PC-3 (cell line): ENCODE measurements at regions not wholly inside any gene's neighbourhood (a gene's known extent, or its start where the extent isn't known, plus 50 kb on each side); places are given as distances from the start of the nearest gene placed in this dataset.
"Not testable (repeated sequence)": the region's sequence is repeated elsewhere in the genome, so short reads cannot be mapped to it uniquely, and the experiment has no call there.

ENCODE experiments used
- ATAC-seq: fragments of 200-7000 bp; cut with Tn5 transposase; 2 replicates; pipeline ENCODE4 v1.9.1; 2020; ENCODE audit warnings: mild to moderate bottlenecking, moderate library complexity
- BruUV-seq: library from RNA; stranded (reverse); fragments of 400-500 nt; replicated peaks from 2 replicates; lab custom pipeline; 2021; lab: Mats Ljungman, UMichigan
- CTCF ChIA-PET: fragments of 300-600 bp; sonication (Branson Sonifier 250); formaldehyde crosslinking; loops from one replicate; lab custom pipeline; 2022; ENCODE audit warnings: antibody characterized with exemption; lab: Charles Lee
- POLR2A ChIA-PET: fragments of 300-600 bp; sonication (Branson Sonifier 250); formaldehyde crosslinking; loops from one replicate; lab custom pipeline; 2022; ENCODE audit warnings: antibody characterized with exemption; ENCODE audit not compliant: unreplicated experiment; lab: Charles Lee
- DNase-seq: peaks from one replicate; pipeline ENCODE4 v3.0.0-alpha.2; 2015
- H2AFZ ChIP-seq: fragments of 300-600 bp; sonication (generic); 2 replicates; pipeline ENCODE4 v1.6.0; 2016; ENCODE audit warnings: antibody characterized with exemption, low read length
- H3F3A ChIP-seq: fragments of 300-600 bp; sonication (generic); one replicate; pipeline ENCODE4 v1.6.0; 2017; ENCODE audit warnings: antibody characterized with exemption, low read length, control low read depth, mild to moderate bottlenecking; ENCODE audit not compliant: unreplicated experiment
- H3K27ac ChIP-seq: fragments of 300-600 bp; sonication (generic); 2 replicates; pipeline ENCODE4 v1.5.1; 2016; ENCODE audit warnings: mild to moderate bottlenecking, low read length
- H3K27me3 ChIP-seq: fragments of 300-600 bp; sonication (generic); 2 replicates; pipeline ENCODE4 v1.6.1; 2016; ENCODE audit warnings: low read length, mixed read lengths
- H3K36me3 ChIP-seq: fragments of 300-600 bp; sonication (generic); 2 replicates; pipeline ENCODE4 v1.6.1; 2016; ENCODE audit warnings: low read depth, mixed run types, low read length, mixed read lengths
- H3K4me1 ChIP-seq: fragments of 300-600 bp; sonication (generic); 2 replicates; pipeline ENCODE4 v1.5.1; 2016; ENCODE audit warnings: low read length; ENCODE audit not compliant: insufficient read depth
- H3K4me2 ChIP-seq: fragments of 300-600 bp; sonication (generic); 2 replicates; pipeline ENCODE4 v1.6.0; 2016; ENCODE audit warnings: low read length
- H3K4me3 ChIP-seq: fragments of 300-600 bp; sonication (generic); 2 replicates; pipeline ENCODE4 v1.5.1; 2016; ENCODE audit warnings: mild to moderate bottlenecking, low read length, mixed read lengths
- H3K79me2 ChIP-seq: fragments of 300-600 bp; sonication (generic); 2 replicates; pipeline ENCODE4 v1.6.1; 2017; ENCODE audit warnings: low read length, mixed read lengths
- H3K9ac ChIP-seq: fragments of 300-600 bp; sonication (generic); 2 replicates; pipeline ENCODE4 v1.6.0; 2016; ENCODE audit warnings: mild to moderate bottlenecking, low read length
- H3K9me2 ChIP-seq: fragments of 300-600 bp; sonication (generic); replicated peaks from 2 replicates; pipeline ENCODE4 v1.6.1; 2016; ENCODE audit warnings: mixed run types, low read length, mixed read lengths
- H3K9me3 ChIP-seq: fragments of 300-600 bp; sonication (generic); 2 replicates; pipeline ENCODE4 v1.6.1; 2016; ENCODE audit warnings: low read length, mixed read lengths
- H4K20me1 ChIP-seq: fragments of 300-600 bp; sonication (generic); 2 replicates; pipeline ENCODE4 v1.6.1; 2016; ENCODE audit warnings: low read length, mixed read lengths
- EZH2 ChIP-seq: fragments of 300-600 bp; sonication (generic); IDR thresholded peaks from one replicate; pipeline ENCODE4 v1.6.1; 2017; ENCODE audit warnings: antibody characterized with exemption, mild to moderate bottlenecking, low read length; ENCODE audit not compliant: unreplicated experiment
- EZH2phosphoT487 ChIP-seq: fragments of 300-600 bp; sonication (generic); IDR thresholded peaks from 2 replicates; pipeline ENCODE4 v1.6.1; 2018; ENCODE audit warnings: mild to moderate bottlenecking, antibody characterized with exemption, low read length, borderline replicate concordance
- intact Hi-C: fragments of 100-400 bp; cut with micrococcal nuclease; formaldehyde crosslinking; loops from 2 replicates; pipeline ENCODE4 v1.9.0; 2023
- TF ChIP-seq, protein P1 (sequence below): fragments of 300-600 bp; sonication (generic); conservative IDR thresholded peaks from 2 replicates; pipeline ENCODE4 v1.5.1; 2017; ENCODE audit warnings: antibody characterized with exemption, low read depth, mild to moderate bottlenecking, low read length

DNA sequence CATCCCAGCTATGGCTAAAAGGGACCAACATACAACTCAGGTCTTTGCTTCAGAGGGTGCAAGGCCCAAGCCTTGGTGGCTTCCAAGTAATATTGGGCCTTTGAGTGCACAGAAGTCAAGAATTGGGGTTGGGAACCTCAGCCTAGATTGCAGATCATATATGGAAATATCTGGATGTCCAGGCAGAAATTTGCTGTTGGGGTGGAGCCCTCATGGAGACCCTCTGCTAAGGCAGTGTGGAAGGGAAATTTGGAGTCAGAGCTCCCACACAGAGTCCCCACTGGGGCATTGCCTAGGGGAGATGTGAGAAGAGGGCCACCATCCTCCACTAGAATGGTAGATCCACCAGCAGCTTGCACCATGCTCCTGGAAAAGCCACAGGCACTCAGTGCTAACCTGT is 123.5 kb downstream of the PRL start:
- POLR2A ChIA-PET: no interaction called here

DNA sequence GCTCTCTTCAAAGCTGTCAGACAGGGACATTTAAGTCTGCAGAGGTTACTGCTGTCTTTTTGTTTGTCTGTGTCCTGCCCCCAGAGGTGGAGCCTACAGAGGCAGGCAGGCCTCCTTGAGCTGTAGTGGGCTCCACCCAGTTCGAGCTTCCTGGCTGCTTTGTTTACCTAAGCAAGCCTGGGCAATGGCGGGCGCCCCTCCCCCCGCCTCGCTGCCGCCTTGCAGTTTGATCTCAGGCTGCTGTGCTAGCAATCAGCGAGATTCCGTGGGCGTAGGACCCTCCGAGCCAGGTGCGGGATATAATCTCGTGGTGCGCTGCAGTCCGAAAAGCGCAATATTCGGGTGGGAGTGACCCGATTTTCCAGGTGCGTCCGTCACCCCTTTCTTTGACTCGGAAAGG is 116.6 kb downstream of the PRL start:
- intact Hi-C loops, H3K4me3 ChIP-seq, H3F3A ChIP-seq, H3K27me3 ChIP-seq, H3K4me1 ChIP-seq, H4K20me1 ChIP-seq, DNase-seq, BruUV-seq, H3K9me3 ChIP-seq, H3K4me2 ChIP-seq, H3K9me2 ChIP-seq, H3K79me2 ChIP-seq, H3K27ac ChIP-seq, H3K9ac ChIP-seq, ATAC-seq, H3K36me3 ChIP-seq, POLR2A ChIA-PET, H2AFZ ChIP-seq, CTCF ChIA-PET: not testable (repeated sequence)

More for the DNA sequence above, 123.5 kb downstream of the PRL start:
- Histone ChIP-seq H3K9me3 (0 out of 2 replicates have a peak, but pooled peaks cover 17% of the 10 kb centered on the region), H3K9ac (no peak overlapping the region), H2AFZ (no peak overlapping the region), H4K20me1 (no peaks in the 10 kb centered on the region), H3K79me2 (no peaks in the 10 kb centered on the region), H3K27ac (no peak overlapping the region), H3K36me3 (no peaks in the 10 kb centered on the region; the same call in 1 of the 2 replicates), H3K27me3 (no peaks in the 10 kb centered on the region), H3K4me1 (no peaks in the 10 kb centered on the region), H3K4me3 (no peak overlapping the region), H3K9me2 (no peaks in the 10 kb centered on the region), H3K4me2 (no peak overlapping the region), H3F3A (no peaks in the 10 kb centered on the region)
- no TSS peak for BruUV-seq
- CTCF ChIA-PET: no interaction called here
- no peak for DNase-seq
- TF ChIP-seq EZH2phosphoT487 (no peak), EZH2 (no peak)
- TF ChIP-seq, protein P1, sequence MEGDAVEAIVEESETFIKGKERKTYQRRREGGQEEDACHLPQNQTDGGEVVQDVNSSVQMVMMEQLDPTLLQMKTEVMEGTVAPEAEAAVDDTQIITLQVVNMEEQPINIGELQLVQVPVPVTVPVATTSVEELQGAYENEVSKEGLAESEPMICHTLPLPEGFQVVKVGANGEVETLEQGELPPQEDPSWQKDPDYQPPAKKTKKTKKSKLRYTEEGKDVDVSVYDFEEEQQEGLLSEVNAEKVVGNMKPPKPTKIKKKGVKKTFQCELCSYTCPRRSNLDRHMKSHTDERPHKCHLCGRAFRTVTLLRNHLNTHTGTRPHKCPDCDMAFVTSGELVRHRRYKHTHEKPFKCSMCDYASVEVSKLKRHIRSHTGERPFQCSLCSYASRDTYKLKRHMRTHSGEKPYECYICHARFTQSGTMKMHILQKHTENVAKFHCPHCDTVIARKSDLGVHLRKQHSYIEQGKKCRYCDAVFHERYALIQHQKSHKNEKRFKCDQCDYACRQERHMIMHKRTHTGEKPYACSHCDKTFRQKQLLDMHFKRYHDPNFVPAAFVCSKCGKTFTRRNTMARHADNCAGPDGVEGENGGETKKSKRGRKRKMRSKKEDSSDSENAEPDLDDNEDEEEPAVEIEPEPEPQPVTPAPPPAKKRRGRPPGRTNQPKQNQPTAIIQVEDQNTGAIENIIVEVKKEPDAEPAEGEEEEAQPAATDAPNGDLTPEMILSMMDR: no peak
- ATAC-seq: no peak
- intact Hi-C loops: no loop called here

DNA sequence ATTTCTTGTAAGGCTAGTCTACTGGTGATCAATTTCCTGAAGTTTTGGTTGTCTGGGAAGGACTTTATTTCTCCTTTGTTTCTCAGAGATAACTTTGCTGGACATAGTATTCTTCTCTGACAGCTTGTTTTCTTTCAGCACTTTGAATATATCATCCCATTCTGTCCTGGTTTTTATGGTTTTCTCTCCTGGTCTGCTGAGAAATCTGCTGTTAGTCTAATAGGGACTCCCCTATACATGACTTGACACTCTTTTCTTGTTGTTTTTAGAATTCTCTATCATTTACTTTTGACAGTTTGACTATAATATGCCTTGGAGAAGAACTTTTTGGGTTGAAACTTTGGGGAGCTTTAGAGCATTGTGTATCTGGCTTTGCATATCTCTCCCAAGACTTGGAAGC is 112.5 kb downstream of the PRL start:
- Histone ChIP-seq H3K27me3 (no peaks in the 10 kb centered on the region), H3K27ac (no peak overlapping the region), H3K79me2 (no peaks in the 10 kb centered on the region), H3K9me2 (no peaks in the 10 kb centered on the region), H3K9ac (no peak overlapping the region), H4K20me1 (no peaks in the 10 kb centered on the region), H3K9me3 (peaks cover 6% of the 10 kb centered on the region; the same call in 1 of the 2 replicates), H3K4me1 (no peaks in the 10 kb centered on the region), H3F3A (no peaks in the 10 kb centered on the region), H3K4me3 (no peak overlapping the region), H3K36me3 (no peaks in the 10 kb centered on the region), H2AFZ (no peak overlapping the region), H3K4me2 (no peak overlapping the region)
- ATAC-seq: no peak
- POLR2A ChIA-PET: no interaction called here
- CTCF ChIA-PET: no interaction called here
- intact Hi-C loops: no loop called here
- DNase-seq: no peak
- no TSS peak for BruUV-seq
- TF ChIP-seq EZH2 (no peak), EZH2phosphoT487 (no peak)
- TF ChIP-seq, protein P1: no peak
